NCI-H1930 (cell line): ENCODE measurements at regions not wholly inside any gene's neighbourhood (a gene's known extent, or its start where the extent isn't known, plus 50 kb on each side); places are given as distances from the start of the nearest gene placed in this dataset.
"Not testable (repeated sequence)": the region's sequence is repeated elsewhere in the genome, so short reads cannot be mapped to it uniquely, and the experiment has no call there.

Experiments
- DNase-seq, 2 experiments: peaks; one replicate each; lab custom pipeline; 2025; lab: John Stamatoyannopoulos, UW

DNA sequence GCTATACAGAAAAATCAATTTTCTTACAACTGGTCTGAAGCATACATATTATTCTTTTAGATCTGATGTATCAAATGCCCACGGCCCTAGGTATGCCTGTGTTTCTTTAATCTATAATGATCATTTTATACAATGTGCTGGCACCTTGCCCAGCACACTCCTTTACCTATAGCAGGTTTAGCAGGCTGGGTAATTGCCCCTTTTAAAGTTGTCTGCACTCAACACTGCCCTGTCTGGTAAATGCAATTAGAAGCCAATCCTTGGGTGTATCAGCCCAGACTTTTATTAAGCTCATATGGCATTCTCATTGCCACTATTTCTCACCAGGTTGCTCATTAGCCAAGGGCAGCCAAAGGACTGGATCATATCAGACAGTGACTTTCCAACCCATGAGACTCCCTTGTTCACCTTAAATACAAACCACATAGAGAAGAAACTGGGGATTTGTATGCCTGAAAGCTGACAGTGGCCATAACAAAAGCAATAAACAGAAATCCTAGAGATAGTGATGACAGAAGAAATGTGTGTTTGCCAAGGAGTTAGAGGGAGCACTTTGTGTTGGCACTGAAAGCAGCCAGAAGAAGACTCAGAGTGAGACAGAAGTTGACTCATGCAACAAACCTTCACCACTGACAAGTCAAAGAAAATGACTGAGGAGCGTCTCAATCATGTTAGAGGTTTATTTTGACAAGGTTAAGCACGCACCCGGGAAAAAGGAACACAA lies 334.2 kb downstream of the SPATA31A7 start:
- not testable (repeated sequence) for DNase-seq

DNA sequence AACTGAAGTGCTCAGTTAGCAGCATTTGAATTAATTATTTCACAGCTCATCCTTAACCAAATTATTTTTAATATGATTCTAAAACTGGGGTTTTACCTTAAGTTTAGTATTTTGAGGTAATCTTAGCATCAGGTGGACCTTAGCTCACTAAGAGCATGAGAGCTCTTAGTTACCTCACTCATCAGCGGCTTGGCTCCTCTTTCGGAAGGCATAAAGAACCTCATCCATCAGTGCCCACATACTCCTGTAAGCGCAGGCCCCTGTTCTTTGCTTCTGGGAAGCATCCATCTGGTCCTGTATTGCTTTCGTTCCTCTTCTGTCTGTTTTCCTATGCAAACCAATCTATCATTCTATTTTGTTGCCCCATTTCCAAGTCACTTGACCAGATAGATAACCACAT lies 335.8 kb downstream of the SPATA31A7 start:
- not testable (repeated sequence) for DNase-seq

- DNase-seq, result not testable (repeated sequence)
Measured at GRCh38 chr9:61550101-61550748, 360.4 kb downstream of the SPATA31A7 start.

- not testable (repeated sequence) for DNase-seq
Measured at GRCh38 chr9:61571403-61572127, 381.7 kb downstream of the SPATA31A7 start.

- DNase-seq, result peak in 1 of 2 experiments; percentile 1
Measured at GRCh38 chr9:61572364-61572763, 382.5 kb downstream of the SPATA31A7 start.

- not testable (repeated sequence) for DNase-seq
Measured at GRCh38 chr9:61573432-61573831, 383.6 kb downstream of the SPATA31A7 start.
